AG09319 (cell line): ENCODE measurements at regions not wholly inside any gene's neighbourhood (a gene's known extent, or its start where the extent isn't known, plus 50 kb on each side); places are given as distances from the start of the nearest gene placed in this dataset.

Experiments used
- DNase-seq: peaks from one replicate; pipeline ENCODE4 v3.0.0-alpha.2; 2010; ENCODE audit warnings: low read depth; ENCODE audit errors: extremely low read depth
- CTCF ChIP-seq: IDR thresholded peaks from 2 replicates; pipeline ENCODE4 v1.5.1; 2011; ENCODE audit warnings: low read depth, mild to moderate bottlenecking, inconsistent platforms, low read length, moderate library complexity

GRCh38 chr17:68190495-68190894, 57.3 kb upstream of the AMZ2 start:
- TF ChIP-seq CTCF: no peak
- DNase-seq: no peak

GRCh38 chr17:68195667-68196393, 52.0 kb upstream of the AMZ2 start:
- no peak for DNase-seq
- no peak for TF ChIP-seq CTCF

GRCh38 chr17:68196394-68197090, 51.3 kb upstream of the AMZ2 start:
- no peak for DNase-seq
- TF ChIP-seq CTCF: no peak

GRCh38 chr17:68197091-68197996, 50.5 kb upstream of the AMZ2 start:
- no peak for DNase-seq
- no peak for TF ChIP-seq CTCF

GRCh38 chr17:68197997-68198930, 49.6 kb upstream of the AMZ2 start:
- no peak for TF ChIP-seq CTCF
- DNase-seq: no peak
